Neuronal stem cell (in vitro differentiated cells): ENCODE measurements at regions not wholly inside any gene's neighbourhood (a gene's known extent, or its start where the extent isn't known, plus 50 kb on each side); places are given as distances from the start of the nearest gene placed in this dataset.
"Not testable (repeated sequence)": the region's sequence is repeated elsewhere in the genome, so short reads cannot be mapped to it uniquely, and the experiment has no call there.

Experiments
- DNase-seq: peaks from one replicate; pipeline ENCODE4 v3.0.0-alpha.2; 2013; ENCODE audit warnings: low spot score
- H2AFZ ChIP-seq: one replicate; pipeline ENCODE4 v1.6.1; 2013; ENCODE audit warnings: mild to moderate bottlenecking, low read length, inconsistent platforms
- H2AK5ac ChIP-seq: 2 replicates; pipeline ENCODE4 v1.6.1; 2013; ENCODE audit warnings: low read depth, mild to moderate bottlenecking, inconsistent platforms, low read length, moderate library complexity, mixed read lengths
- H2BK120ac ChIP-seq: 2 replicates; pipeline ENCODE4 v1.6.1; 2013; ENCODE audit warnings: low read depth, mild to moderate bottlenecking, inconsistent platforms, low read length, moderate library complexity, mixed read lengths
- H2BK12ac ChIP-seq: one replicate; pipeline ENCODE4 v1.6.1; 2013; ENCODE audit warnings: low read length, inconsistent platforms
- H2BK15ac ChIP-seq: 2 replicates; pipeline ENCODE4 v1.6.1; 2013; ENCODE audit warnings: mild to moderate bottlenecking, low read length, inconsistent platforms, mixed read lengths
- H2BK5ac ChIP-seq: one replicate; pipeline ENCODE4 v1.6.1; 2013; ENCODE audit warnings: inconsistent platforms, mild to moderate bottlenecking, low read length, moderate library complexity
- H3K14ac ChIP-seq: one replicate; pipeline ENCODE4 v1.6.1; 2013; ENCODE audit warnings: low read length, inconsistent platforms
- H3K18ac ChIP-seq: 2 replicates; pipeline ENCODE4 v1.6.1; 2013; ENCODE audit warnings: low read length, inconsistent platforms
- H3K23ac ChIP-seq: 2 replicates; pipeline ENCODE4 v1.6.1; 2013; ENCODE audit warnings: low read depth, mild to moderate bottlenecking, mixed read lengths, low read length, inconsistent platforms; ENCODE audit not compliant: poor library complexity
- H3K27ac ChIP-seq: replicated peaks from 3 replicates; pipeline ENCODE4 v1.5.1; 2013; ENCODE audit warnings: low read length, inconsistent platforms
- H3K27me3 ChIP-seq, 3 experiments: 2 replicates each; pipeline ENCODE4 v1.6.1; 2013; ENCODE audit warnings: low read length in 3 of 3, mild to moderate bottlenecking in 2 of 3, inconsistent platforms in 1 of 3, low read depth in 1 of 3, mixed read lengths in 1 of 3, moderate library complexity in 1 of 3; ENCODE audit not compliant: control insufficient read depth in 3 of 3, insufficient read depth in 3 of 3
- H3K36me3 ChIP-seq, 2 donors: replicated peaks in 1 of 2; 2 replicates each; pipeline ENCODE4 v1.6.1; 2013; ENCODE audit warnings: low read length in 2 of 2; ENCODE audit not compliant: control insufficient read depth in 2 of 2, insufficient read depth in 2 of 2
- H3K4ac ChIP-seq: 2 replicates; pipeline ENCODE4 v1.6.1; 2013; ENCODE audit warnings: inconsistent platforms, mild to moderate bottlenecking, low read length, moderate library complexity
- H3K4me1 ChIP-seq, 2 donors: 1 replicate in 1 of 2; 2 replicates in 1 of 2; pipeline ENCODE4 v1.6.1; 2013; ENCODE audit warnings: low read length in 2 of 2, low read depth in 1 of 2; ENCODE audit not compliant: control insufficient read depth in 2 of 2, insufficient read depth in 1 of 2
- H3K4me2 ChIP-seq: one replicate; pipeline ENCODE4 v1.6.1; 2013; ENCODE audit warnings: mild to moderate bottlenecking, low read length, inconsistent platforms; ENCODE audit not compliant: insufficient read depth, poor library complexity, severe bottlenecking
- H3K4me3 ChIP-seq, 2 donors: 2 replicates each; pipeline ENCODE4 v1.5.1; 2013; ENCODE audit warnings: low read length in 2 of 2, mild to moderate bottlenecking in 2 of 2, inconsistent platforms in 1 of 2, moderate library complexity in 1 of 2
- H3K79me1 ChIP-seq: one replicate; pipeline ENCODE4 v1.6.1; 2013; ENCODE audit warnings: low read depth, mild to moderate bottlenecking, inconsistent platforms, low read length, moderate library complexity
- H3K9ac ChIP-seq: one replicate; pipeline ENCODE4 v1.6.1; 2013; ENCODE audit warnings: mild to moderate bottlenecking, low read depth, low read length, inconsistent platforms; ENCODE audit not compliant: poor library complexity
- H3K9me3 ChIP-seq, 2 donors: replicated peaks in 1 of 2; 2 replicates each; pipeline versions ENCODE3 to v1.6.1; 2013; ENCODE audit warnings: low read length in 2 of 2, mild to moderate bottlenecking in 2 of 2, inconsistent platforms in 1 of 2, low read depth in 1 of 2, mixed read lengths in 1 of 2, moderate library complexity in 1 of 2; ENCODE audit not compliant: control insufficient read depth in 2 of 2, insufficient read depth in 1 of 2
- H4K8ac ChIP-seq: one replicate; pipeline ENCODE4 v1.6.1; 2013; ENCODE audit warnings: low read depth, mild to moderate bottlenecking, inconsistent platforms, low read length, moderate library complexity
- H4K91ac ChIP-seq: one replicate; pipeline ENCODE4 v1.6.1; 2013; ENCODE audit warnings: low read length, low read depth, mild to moderate bottlenecking, inconsistent platforms; ENCODE audit not compliant: poor library complexity
- WGBS, 2 donors: extraction: QIAGEN DNeasy Blood & Tissue Kit; methylation state at CpG; one replicate each; pipeline ENCODE4 v1.1.7; 2013; ENCODE audit warnings: missing lambda C conversion rate in 2 of 2, mixed read lengths in 1 of 2; ENCODE audit not compliant: insufficient read length in 2 of 2, insufficient replicate concordance in 1 of 2; ENCODE audit errors: extremely low coverage in 2 of 2; 5-methylcytosine and 5-hydroxymethylcytosine counted together

GRCh38 chr6:71228461-71229041 is 60.1 kb upstream of the OGFRL1 start:
- no peaks in the 10 kb centered on the region for H3K4me1 ChIP-seq
- no peak overlapping the region for H3K4me2 ChIP-seq
- H3K14ac ChIP-seq: no peak overlapping the region
- H3K4ac ChIP-seq: no peak overlapping the region
- no peak overlapping the region for H2BK15ac ChIP-seq
- no peak for DNase-seq
- H3K18ac ChIP-seq: no peak overlapping the region
- H3K79me1 ChIP-seq: no peaks in the 10 kb centered on the region
- no peak overlapping the region for H3K9ac ChIP-seq
- no peak overlapping the region for H2BK120ac ChIP-seq
- H3K23ac ChIP-seq: no peak overlapping the region
- H3K27me3 ChIP-seq: no peaks in the 10 kb centered on the region
- H2AK5ac ChIP-seq: no peak overlapping the region
- no peaks in the 10 kb centered on the region for H3K36me3 ChIP-seq
- no peak overlapping the region for H4K8ac ChIP-seq
- H3K4me3 ChIP-seq: no peak overlapping the region
- H2BK5ac ChIP-seq: no peak overlapping the region
- no peak overlapping the region for H4K91ac ChIP-seq
- no peak overlapping the region for H2BK12ac ChIP-seq
- no peak overlapping the region for H3K27ac ChIP-seq
- H2AFZ ChIP-seq: no peak overlapping the region
- WGBS, 2 donors: no CpG with 5 or more reads among the region's 4 CpGs
- no peaks in the 10 kb centered on the region for H3K9me3 ChIP-seq

- no peaks in the 10 kb centered on the region for H3K9me3 ChIP-seq
- no peak overlapping the region for H3K4ac ChIP-seq
- H2AFZ ChIP-seq: no peak overlapping the region
- H2BK120ac ChIP-seq: no peak overlapping the region
- WGBS, 2 donors: no CpG with 5 or more reads among the region's 3 CpGs
- no peak overlapping the region for H2AK5ac ChIP-seq
- no peak for DNase-seq
- H3K4me2 ChIP-seq: no peak overlapping the region
- no peaks in the 10 kb centered on the region for H3K4me1 ChIP-seq
- no peak overlapping the region for H2BK5ac ChIP-seq
- no peak overlapping the region for H4K8ac ChIP-seq
- H2BK12ac ChIP-seq: no peak overlapping the region
- H3K27ac ChIP-seq: no peak overlapping the region
- no peak overlapping the region for H3K14ac ChIP-seq
- H4K91ac ChIP-seq: no peak overlapping the region
- H3K4me3 ChIP-seq: no peak overlapping the region
- H2BK15ac ChIP-seq: no peak overlapping the region
- H3K23ac ChIP-seq: no peak overlapping the region
- H3K79me1 ChIP-seq: no peaks in the 10 kb centered on the region
- no peak overlapping the region for H3K9ac ChIP-seq
- no peak overlapping the region for H3K18ac ChIP-seq
- H3K27me3 ChIP-seq: no peaks in the 10 kb centered on the region
- no peaks in the 10 kb centered on the region for H3K36me3 ChIP-seq
These were observed 59.1 kb upstream of the OGFRL1 start for GRCh38 chr6:71229477-71229876.

- WGBS, 2 donors: no CpG with 5 or more reads among the region's 4 CpGs
- not testable (repeated sequence) for H2BK120ac ChIP-seq, H3K4me1 ChIP-seq, H3K9ac ChIP-seq, H3K4me2 ChIP-seq, H3K23ac ChIP-seq, H3K27ac ChIP-seq, H2AFZ ChIP-seq, H3K79me1 ChIP-seq, H2BK15ac ChIP-seq, H3K27me3 ChIP-seq, H3K18ac ChIP-seq, H3K9me3 ChIP-seq, H4K8ac ChIP-seq, H2BK5ac ChIP-seq, H3K14ac ChIP-seq, H2BK12ac ChIP-seq, H3K4me3 ChIP-seq, DNase-seq, H3K36me3 ChIP-seq, H4K91ac ChIP-seq, H3K4ac ChIP-seq, H2AK5ac ChIP-seq
These were observed 55.7 kb upstream of the OGFRL1 start for GRCh38 chr6:71232890-71233289.

DNA sequence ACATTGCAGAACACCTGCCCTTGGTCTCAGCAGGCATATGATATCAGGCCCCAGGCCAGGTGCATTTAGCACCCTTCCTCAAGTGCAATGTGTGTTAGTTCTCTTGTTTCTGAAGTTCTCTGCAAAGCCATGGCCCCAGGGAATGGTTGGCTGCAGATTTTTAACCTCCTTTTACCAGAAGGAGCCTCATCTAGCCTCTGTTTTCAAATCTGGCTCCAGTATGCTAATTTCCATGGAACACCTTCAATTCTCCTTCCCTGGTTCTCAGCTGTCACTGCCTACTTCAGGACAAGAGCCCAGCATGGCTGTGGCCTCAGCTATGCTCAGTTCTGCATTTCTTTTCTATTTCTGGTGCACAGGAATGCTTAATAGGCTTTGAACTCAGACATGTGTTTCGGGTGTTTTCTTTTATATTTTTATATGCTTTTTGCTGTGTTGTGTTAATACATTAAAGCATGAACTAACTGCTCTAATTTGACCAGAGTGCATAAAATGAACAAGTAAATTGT is 51.6 kb upstream of the OGFRL1 start:
- Histone ChIP-seq H3K27me3 (no peaks in the 10 kb centered on the region), H3K27ac (no peak overlapping the region), H4K8ac (no peak overlapping the region), H3K4me3 (no peak overlapping the region), H3K14ac (no peak overlapping the region), H3K4ac (no peak overlapping the region), H2BK15ac (no peak overlapping the region), H4K91ac (no peak overlapping the region), H3K18ac (no peak overlapping the region), H3K9me3 (peaks cover 0 to 6% of the 10 kb centered on the region in 2 donors), H3K36me3 (no peaks in the 10 kb centered on the region), H3K79me1 (no peaks in the 10 kb centered on the region), H2BK5ac (no peak overlapping the region), H3K4me1 (peaks cover 3 to 4% of the 10 kb centered on the region in 2 donors), H2AFZ (no peak overlapping the region), H2BK12ac (no peak overlapping the region), H3K23ac (no peak overlapping the region), H3K4me2 (no peak overlapping the region), H3K9ac (no peak overlapping the region), H2BK120ac (no peak overlapping the region), H2AK5ac (no peak overlapping the region)
- WGBS, 2 donors: no CpG with 5 or more reads among the region's 1 CpG
- DNase-seq: no peak
